IMR-90 (cell line): ENCODE measurements at regions not wholly inside any gene's neighbourhood (a gene's known extent, or its start where the extent isn't known, plus 50 kb on each side); places are given as distances from the start of the nearest gene placed in this dataset.

Source experiments
- ATAC-seq: fragments of 200-7000 bp; cut with Tn5 transposase; 2 replicates; pipeline ENCODE4 v1.9.1; 2020; ENCODE audit warnings: low read depth, mild to moderate bottlenecking, moderate library complexity
- BruUV-seq: library from RNA; stranded (reverse); fragments of 400-500 nt; replicated peaks from 2 replicates; lab custom pipeline; 2021; lab: Mats Ljungman, UMichigan
- CTCF ChIA-PET: fragments of 300-600 bp; formaldehyde crosslinking; extraction: SDS; loops from one replicate; lab custom pipeline; 2021; ENCODE audit warnings: antibody characterized with exemption; lab: Yijun Ruan, JAX
- POLR2A ChIA-PET: fragments of 300-600 bp; sonication (Branson Sonifier 250); formaldehyde crosslinking; loops from one replicate; lab custom pipeline; 2022; ENCODE audit warnings: antibody characterized with exemption; ENCODE audit not compliant: unreplicated experiment; lab: Charles Lee
- DNase-seq: peaks from one replicate; pipeline ENCODE4 v3.0.0; 2013
- H2AFZ ChIP-seq: replicated peaks from 2 replicates; pipeline ENCODE3; 2013; ENCODE audit warnings: low read length, mild to moderate bottlenecking; ENCODE audit not compliant: poor library complexity
- H2AK5ac ChIP-seq: 2 replicates; pipeline ENCODE4 v1.6.1; 2013; ENCODE audit warnings: low read depth, low read length, inconsistent platforms
- H2AK9ac ChIP-seq: replicated peaks from 2 replicates; pipeline ENCODE3; 2013; ENCODE audit warnings: mild to moderate bottlenecking, low read depth, low read length, moderate library complexity; ENCODE audit not compliant: poor library complexity
- H2BK120ac ChIP-seq: 2 replicates; pipeline ENCODE4 v1.6.1; 2013; ENCODE audit warnings: low read depth, low read length, inconsistent platforms
- H2BK15ac ChIP-seq: 3 replicates; pipeline ENCODE4 v1.6.1; 2013; ENCODE audit warnings: low read depth, low read length, inconsistent platforms
- H2BK20ac ChIP-seq: 2 replicates; pipeline ENCODE4 v1.6.1; 2013; ENCODE audit warnings: low read depth, mild to moderate bottlenecking, inconsistent platforms, low read length, moderate library complexity
- H2BK5ac ChIP-seq: 2 replicates; pipeline ENCODE4 v1.6.1; 2013; ENCODE audit warnings: mild to moderate bottlenecking, low read depth, low read length, inconsistent platforms; ENCODE audit not compliant: poor library complexity, severe bottlenecking
- H3K14ac ChIP-seq: replicated peaks from 2 replicates; pipeline ENCODE4 v1.6.1; 2013; ENCODE audit warnings: low read depth, low read length, inconsistent platforms
- H3K18ac ChIP-seq: 2 replicates; pipeline ENCODE4 v1.6.1; 2013; ENCODE audit warnings: low read depth, low read length, control low read depth
- H3K23ac ChIP-seq: 2 replicates; pipeline ENCODE4 v1.6.1; 2013; ENCODE audit warnings: low read depth, low read length, inconsistent platforms
- H3K27ac ChIP-seq: 2 replicates; pipeline ENCODE4 v1.5.1; 2013; ENCODE audit warnings: mild to moderate bottlenecking, control low read depth, low read length; ENCODE audit not compliant: insufficient read depth
- H3K27me3 ChIP-seq: 2 replicates; pipeline ENCODE4 v1.6.1; 2013; ENCODE audit warnings: low read length; ENCODE audit not compliant: control insufficient read depth, insufficient read depth
- H3K36me3 ChIP-seq: 2 replicates; pipeline ENCODE4 v1.6.1; 2013; ENCODE audit warnings: low read length, mixed read lengths; ENCODE audit not compliant: control insufficient read depth, insufficient read depth
- H3K4ac ChIP-seq: 2 replicates; pipeline ENCODE4 v1.6.1; 2013; ENCODE audit warnings: low read depth, low read length, inconsistent platforms
- H3K4me1 ChIP-seq: 2 replicates; pipeline ENCODE4 v1.6.1; 2013; ENCODE audit warnings: low read length, mixed read lengths; ENCODE audit not compliant: control insufficient read depth, insufficient read depth
- H3K4me2 ChIP-seq: 2 replicates; pipeline ENCODE4 v1.6.1; 2013; ENCODE audit warnings: low read depth, mild to moderate bottlenecking, control low read depth, low read length, moderate library complexity
- H3K4me3 ChIP-seq: 2 replicates; pipeline ENCODE4 v1.5.1; 2013; ENCODE audit warnings: low read depth, mild to moderate bottlenecking, control low read depth, low read length, moderate library complexity; ENCODE audit not compliant: insufficient read depth
- H3K56ac ChIP-seq: 2 replicates; pipeline ENCODE4 v1.6.1; 2013; ENCODE audit warnings: low read length, inconsistent platforms; ENCODE audit not compliant: insufficient read depth; ENCODE audit errors: extremely low read depth
- H3K79me1 ChIP-seq, 2 experiments: 2 replicates each; pipeline ENCODE4 v1.6.1; 2013; ENCODE audit warnings: low read length in 2 of 2, inconsistent platforms in 1 of 2, low read depth in 1 of 2
- H3K9ac ChIP-seq: 2 replicates; pipeline ENCODE4 v1.6.1; 2013; ENCODE audit warnings: low read depth, low read length, control low read depth
- H3K9me1 ChIP-seq: 2 replicates; pipeline ENCODE4 v1.6.1; 2013; ENCODE audit warnings: low read length, inconsistent platforms; ENCODE audit not compliant: insufficient read depth
- H3K9me3 ChIP-seq: 2 replicates; pipeline ENCODE4 v1.6.1; 2013; ENCODE audit warnings: low read length; ENCODE audit not compliant: control insufficient read depth, insufficient read depth
- H4K20me1 ChIP-seq: 2 replicates; pipeline ENCODE4 v1.6.1; 2013; ENCODE audit warnings: low read length, inconsistent platforms; ENCODE audit not compliant: insufficient read depth
- H4K5ac ChIP-seq: 2 replicates; pipeline ENCODE4 v1.6.1; 2013; ENCODE audit warnings: mild to moderate bottlenecking, low read depth, low read length, control low read depth
- H4K8ac ChIP-seq, 2 experiments: 2 replicates each; pipeline ENCODE4 v1.6.1; 2013; ENCODE audit warnings: low read depth in 2 of 2, low read length in 2 of 2, control low read depth in 1 of 2, inconsistent platforms in 1 of 2
- H4K91ac ChIP-seq: 2 replicates; pipeline ENCODE4 v1.6.1; 2013; ENCODE audit warnings: low read depth, low read length, inconsistent platforms; ENCODE audit not compliant: insufficient read depth
- CHD1 ChIP-seq: IDR thresholded peaks from 2 replicates; pipeline ENCODE4 v1.6.1; 2012; ENCODE audit warnings: low read depth, low read length, improper control_type of control experiment
- ELK1 ChIP-seq: fragments of 150-350 bp; IDR thresholded peaks from 2 replicates; pipeline ENCODE4 v1.6.1; 2016; ENCODE audit warnings: low read depth, mild to moderate bottlenecking, low read length, moderate library complexity, borderline replicate concordance
- MAFK ChIP-seq: IDR thresholded peaks from 2 replicates; pipeline ENCODE4 v1.6.1; 2012; ENCODE audit warnings: low read depth, low read length, improper control_type of control experiment
- MAZ ChIP-seq: IDR thresholded peaks from 2 replicates; pipeline ENCODE4 v1.6.1; 2012; ENCODE audit warnings: low read depth, mild to moderate bottlenecking, low read length, improper control_type of control experiment, moderate library complexity, borderline replicate concordance
- MXI1 ChIP-seq: IDR thresholded peaks from 2 replicates; pipeline ENCODE4 v1.6.1; 2012; ENCODE audit warnings: low read depth, mild to moderate bottlenecking, low read length, moderate library complexity, borderline replicate concordance
- RAD21 ChIP-seq: IDR thresholded peaks from 2 replicates; pipeline ENCODE4 v1.6.1; 2012; ENCODE audit warnings: low read length, improper control_type of control experiment
- RCOR1 ChIP-seq: IDR thresholded peaks from 2 replicates; pipeline ENCODE4 v1.6.1; 2012; ENCODE audit warnings: mild to moderate bottlenecking, low read length, improper control_type of control experiment; ENCODE audit not compliant: insufficient replicate concordance
- RFX5 ChIP-seq: IDR thresholded peaks from 2 replicates; pipeline ENCODE4 v1.8.0; 2012; ENCODE audit warnings: low read depth, mild to moderate bottlenecking, low read length, moderate library complexity
- SMC3 ChIP-seq: fragments of 150-350 bp; IDR thresholded peaks from 2 replicates; pipeline ENCODE4 v1.6.1; 2016; ENCODE audit warnings: low read depth, mild to moderate bottlenecking, antibody characterized with exemption, low read length, moderate library complexity
- WGBS, 2 experiments: methylation state at CpG; one replicate each; pipeline versions ENCODE4 v1.1.5 to v1.1.7; 2013; ENCODE audit warnings: missing lambda C conversion rate in 2 of 2; ENCODE audit not compliant: insufficient read length in 1 of 2; ENCODE audit errors: extremely low coverage in 2 of 2; 5-methylcytosine and 5-hydroxymethylcytosine counted together
- dilution Hi-C: fragments of 300-500 bp; cut with HindIII; formaldehyde crosslinking; loops from one replicate; pipeline ENCODE4 v1.14.3; 2018; ENCODE audit warnings: low sequenced_read_pairs; ENCODE audit not compliant: unreplicated experiment
- in situ Hi-C: fragments of 300-500 bp; cut with MboI; formaldehyde crosslinking; loops from 3 replicates; pipeline ENCODE4 v1.14.3; 2019; ENCODE audit warnings: low sequenced_read_pairs, inconsistent platforms, mixed read lengths
- intact Hi-C: fragments of 100-400 bp; cut with micrococcal nuclease; formaldehyde crosslinking; loops from 2 replicates; pipeline ENCODE4 v1.10.0; 2022

GRCh38 chr6:90458353-90459224 lies 128.3 kb downstream of the MAP3K7 start:
- BruUV-seq = no TSS peak
- Histone ChIP-seq H3K56ac (no peak overlapping the region), H3K18ac (no peak overlapping the region), H3K9ac (no peak overlapping the region), H3K4ac (no peak overlapping the region), H2AK9ac (no peak overlapping the region), H3K23ac (no peak overlapping the region), H2AFZ (no peak overlapping the region), H3K14ac (no peak overlapping the region), H3K4me3 (no peak overlapping the region), H3K27ac (no peak overlapping the region), H4K5ac (no peak overlapping the region), H2BK120ac (no peak overlapping the region), H3K36me3 (no peaks in the 10 kb centered on the region), H3K4me1 (no peaks in the 10 kb centered on the region), H3K9me3 (no peaks in the 10 kb centered on the region), H4K20me1 (no peaks in the 10 kb centered on the region), H4K91ac (no peak overlapping the region), H2BK15ac (no peak overlapping the region), H3K4me2 (no peak overlapping the region), H2BK20ac (no peak overlapping the region), H3K9me1 (no peaks in the 10 kb centered on the region), H2AK5ac (no peak overlapping the region), H4K8ac (no peak overlapping the region), H3K27me3 (peaks cover 10% of the 10 kb centered on the region), H2BK5ac (no peak overlapping the region), H3K79me1 (no peaks in the 10 kb centered on the region)
- no peak for DNase-seq
- 60% methylated on average over 2 of the region's 10 CpGs; no CpG with 5 or more reads in 1 of the 2 experiments for WGBS, 2 experiments
- ATAC-seq = no peak
- intact Hi-C loops (no loop called here), dilution Hi-C loops (no loop called here), in situ Hi-C loops (no loop called here)
- POLR2A ChIA-PET = no interaction called here
- TF ChIP-seq RAD21 (no peak), RCOR1 (no peak), MXI1 (no peak), RFX5 (no peak), ELK1 (no peak), CHD1 (no peak), MAFK (no peak), SMC3 (no peak), MAZ (no peak)
- CTCF ChIA-PET = no interaction called here
